Neural crest cell (in vitro differentiated cells): ENCODE measurements at regions not wholly inside any gene's neighbourhood (a gene's known extent, or its start where the extent isn't known, plus 50 kb on each side); places are given as distances from the start of the nearest gene placed in this dataset.

Experiments used
- DNase-seq: peaks from one replicate; pipeline ENCODE4 v3.0.0; 2021; ENCODE audit warnings: low read depth, mixed read lengths, low spot score
- H3K27ac Mint-ChIP-seq: one replicate; pipeline ENCODE4 v1.8.0; 2021; ENCODE audit warnings: mild to moderate bottlenecking, mixed read lengths; ENCODE audit not compliant: unreplicated experiment
- H3K27me3 Mint-ChIP-seq: 2 replicates; pipeline ENCODE4 v1.8.0; 2021; ENCODE audit warnings: low read depth, mild to moderate bottlenecking, mixed read lengths
- H3K36me3 Mint-ChIP-seq: 2 replicates; pipeline ENCODE4 v1.8.0; 2021; ENCODE audit warnings: low read depth, mild to moderate bottlenecking, mixed read lengths
- H3K4me1 Mint-ChIP-seq: 2 replicates; pipeline ENCODE4 v1.8.0; 2021; ENCODE audit warnings: mixed read lengths
- H3K4me3 Mint-ChIP-seq: one replicate; pipeline ENCODE4 v1.8.0; 2021; ENCODE audit warnings: mild to moderate bottlenecking, mixed read lengths
- H3K9me3 Mint-ChIP-seq: 2 replicates; pipeline ENCODE4 v1.8.0; 2021; ENCODE audit warnings: mixed read lengths
- CTCF ChIP-seq: fragments of 200-600 bp; sonication (generic); conservative IDR thresholded peaks from 2 replicates; pipeline ENCODE4 v1.5.0; 2021; ENCODE audit warnings: antibody characterized with exemption, mild to moderate bottlenecking

- H3K4me1 Mint-ChIP-seq: no peaks in the 10 kb centered on the region
- no peak overlapping the region for H3K27ac Mint-ChIP-seq
- no peak for DNase-seq
- no peak for TF ChIP-seq CTCF
- H3K4me3 Mint-ChIP-seq: no peak overlapping the region
- H3K27me3 Mint-ChIP-seq: peaks cover 13% of the 10 kb centered on the region
- peaks cover 4% of the 10 kb centered on the region for H3K9me3 Mint-ChIP-seq
- no peaks in the 10 kb centered on the region for H3K36me3 Mint-ChIP-seq
Measured at GRCh38 chr6:6399568-6399967, 79.1 kb upstream of the F13A1 start.

GRCh38 chr6:6401401-6401800 is 80.9 kb upstream of the F13A1 start:
- Mint-ChIP-seq H3K9me3 (peaks cover 4% of the 10 kb centered on the region), H3K27ac (no peak overlapping the region), H3K27me3 (peaks cover 6% of the 10 kb centered on the region), H3K36me3 (no peaks in the 10 kb centered on the region), H3K4me1 (no peaks in the 10 kb centered on the region), H3K4me3 (no peak overlapping the region)
- no peak for DNase-seq
- no peak for TF ChIP-seq CTCF

GRCh38 chr6:6402006-6402405 is 81.5 kb upstream of the F13A1 start:
- peaks cover 4% of the 10 kb centered on the region for H3K9me3 Mint-ChIP-seq
- H3K27ac Mint-ChIP-seq: no peak overlapping the region
- peaks cover 1% of the 10 kb centered on the region for H3K27me3 Mint-ChIP-seq
- H3K4me3 Mint-ChIP-seq: no peak overlapping the region
- H3K4me1 Mint-ChIP-seq: no peaks in the 10 kb centered on the region
- no peak for DNase-seq
- no peak for TF ChIP-seq CTCF
- H3K36me3 Mint-ChIP-seq: no peaks in the 10 kb centered on the region

GRCh38 chr6:6402591-6402990 is 82.1 kb upstream of the F13A1 start:
- Mint-ChIP-seq H3K4me1 (no peaks in the 10 kb centered on the region), H3K27me3 (no peaks in the 10 kb centered on the region), H3K9me3 (peaks cover 4% of the 10 kb centered on the region), H3K27ac (no peak overlapping the region), H3K36me3 (no peaks in the 10 kb centered on the region), H3K4me3 (no peak overlapping the region)
- no peak for TF ChIP-seq CTCF
- DNase-seq: no peak

- H3K27me3 Mint-ChIP-seq: no peaks in the 10 kb centered on the region
- TF ChIP-seq CTCF: no peak
- H3K4me3 Mint-ChIP-seq: no peak overlapping the region
- H3K4me1 Mint-ChIP-seq: no peaks in the 10 kb centered on the region
- DNase-seq: no peak
- H3K36me3 Mint-ChIP-seq: no peaks in the 10 kb centered on the region
- no peak overlapping the region for H3K27ac Mint-ChIP-seq
- peaks cover 4% of the 10 kb centered on the region for H3K9me3 Mint-ChIP-seq
Measured at GRCh38 chr6:6405031-6405430, 84.6 kb upstream of the F13A1 start.
